Loucy (cell line): ENCODE measurements at regions not wholly inside any gene's neighbourhood (a gene's known extent, or its start where the extent isn't known, plus 50 kb on each side); places are given as distances from the start of the nearest gene placed in this dataset.

Experiments used
- H2AFZ ChIP-seq: fragments of 200-600 bp; sonication (generic); 2 replicates; pipeline ENCODE4 v1.6.0; 2016; ENCODE audit warnings: antibody characterized with exemption, mild to moderate bottlenecking, low read length, moderate library complexity
- H3F3A ChIP-seq: fragments of 200-600 bp; 2 replicates; pipeline ENCODE4 v1.6.0; 2016; ENCODE audit warnings: antibody characterized with exemption, low read depth, mild to moderate bottlenecking
- H3K27me3 ChIP-seq: fragments of 200-600 bp; sonication (generic); 2 replicates; pipeline ENCODE4 v1.6.1; 2014; ENCODE audit warnings: low read length, mild to moderate bottlenecking; ENCODE audit not compliant: insufficient read depth, poor library complexity, severe bottlenecking
- H3K36me3 ChIP-seq: fragments of 200-600 bp; sonication (generic); 2 replicates; pipeline ENCODE4 v1.6.1; 2016; ENCODE audit warnings: low read length; ENCODE audit not compliant: insufficient read depth
- H3K4me1 ChIP-seq: fragments of 200-600 bp; sonication (generic); 2 replicates; pipeline ENCODE4 v1.5.1; 2014; ENCODE audit warnings: low read length, mild to moderate bottlenecking; ENCODE audit not compliant: insufficient read depth, poor library complexity, severe bottlenecking
- H3K4me2 ChIP-seq: fragments of 200-600 bp; sonication (generic); 2 replicates; pipeline ENCODE4 v1.6.0; 2014; ENCODE audit warnings: antibody characterized with exemption, low read length, low read depth, mild to moderate bottlenecking; ENCODE audit not compliant: poor library complexity, severe bottlenecking
- H3K4me3 ChIP-seq: fragments of 200-600 bp; sonication (generic); 2 replicates; pipeline ENCODE4 v1.5.1; 2014; ENCODE audit warnings: low read length, mild to moderate bottlenecking, mixed read lengths; ENCODE audit not compliant: poor library complexity, severe bottlenecking
- H3K79me2 ChIP-seq: fragments of 200-600 bp; sonication (generic); 2 replicates; pipeline ENCODE4 v1.6.1; 2014; ENCODE audit warnings: low read length; ENCODE audit not compliant: insufficient read depth
- H3K9ac ChIP-seq: fragments of 200-600 bp; sonication (generic); 2 replicates; pipeline ENCODE4 v1.6.0; 2014; ENCODE audit warnings: mild to moderate bottlenecking, low read depth, low read length, moderate library complexity; ENCODE audit not compliant: poor library complexity, severe bottlenecking
- H3K9me2 ChIP-seq: fragments of 200-600 bp; sonication (generic); replicated peaks from 2 replicates; pipeline ENCODE4 v1.6.1; 2016; ENCODE audit warnings: low read depth, low read length, mixed read lengths
- H3K9me3 ChIP-seq: fragments of 200-600 bp; sonication (generic); 2 replicates; pipeline ENCODE4 v1.6.1; 2014; ENCODE audit warnings: mild to moderate bottlenecking, antibody characterized with exemption, low read length, low read depth; ENCODE audit not compliant: insufficient read depth
- H4K20me1 ChIP-seq: fragments of 200-600 bp; sonication (generic); 2 replicates; pipeline ENCODE4 v1.6.0; 2014; ENCODE audit warnings: antibody characterized with exemption, low read length, mild to moderate bottlenecking; ENCODE audit not compliant: insufficient read depth, poor library complexity, severe bottlenecking
- CTCF ChIP-seq: fragments of 200-600 bp; sonication (generic); conservative IDR thresholded peaks from 2 replicates; pipeline ENCODE4 v1.5.1; 2014; ENCODE audit warnings: mild to moderate bottlenecking, antibody characterized with exemption, low read length
- EZH2phosphoT487 ChIP-seq: fragments of 200-600 bp; IDR thresholded peaks from 2 replicates; pipeline ENCODE4 v1.6.1; 2018; ENCODE audit warnings: antibody characterized with exemption, mild to moderate bottlenecking, moderate library complexity, borderline replicate concordance

GRCh38 chr1:200351425-200351824 is 58.4 kb downstream of the ZNF281 start:
- peak overlapping the region; percentile 25 for H3K9ac ChIP-seq

GRCh38 chr1:200346700-200347099 is 63.1 kb downstream of the ZNF281 start:
- no peak for TF ChIP-seq EZH2phosphoT487
- TF ChIP-seq CTCF: no peak
- Histone ChIP-seq H4K20me1 (no peaks in the 10 kb centered on the region), H3K9ac (no peak overlapping the region)

More at GRCh38 chr1:200351425-200351824, 58.4 kb downstream of the ZNF281 start:
- peak overlapping the region; percentile 57 for H3K4me3 ChIP-seq
- H3K36me3 ChIP-seq: no peaks in the 10 kb centered on the region
- no peaks in the 10 kb centered on the region for H4K20me1 ChIP-seq
- H3K79me2 ChIP-seq: no peaks in the 10 kb centered on the region
- peak overlapping the region; percentile 59 for H3K4me2 ChIP-seq
- TF ChIP-seq EZH2phosphoT487 (no peak), CTCF (no peak)
- no peaks in the 10 kb centered on the region for H3K9me3 ChIP-seq
- H3K27me3 ChIP-seq: no peaks in the 10 kb centered on the region
- H2AFZ ChIP-seq: peak overlapping the region; percentile 81
- no peaks in the 10 kb centered on the region for H3F3A ChIP-seq
- no peaks in the 10 kb centered on the region for H3K9me2 ChIP-seq
- H3K4me1 ChIP-seq: peaks cover 32% of the 10 kb centered on the region

GRCh38 chr1:200345520-200345919 is 64.3 kb downstream of the ZNF281 start:
- Histone ChIP-seq H3K79me2 (no peaks in the 10 kb centered on the region), H3K9me3 (no peaks in the 10 kb centered on the region), H3K9me2 (no peaks in the 10 kb centered on the region), H3F3A (no peaks in the 10 kb centered on the region), H4K20me1 (no peaks in the 10 kb centered on the region), H3K9ac (no peak overlapping the region), H3K27me3 (no peaks in the 10 kb centered on the region), H3K4me1 (peaks cover 7% of the 10 kb centered on the region), H2AFZ (no peak overlapping the region), H3K36me3 (no peaks in the 10 kb centered on the region), H3K4me3 (no peak overlapping the region), H3K4me2 (no peak overlapping the region)
- TF ChIP-seq CTCF: no peak
- TF ChIP-seq EZH2phosphoT487: no peak

More at GRCh38 chr1:200346700-200347099, 63.1 kb downstream of the ZNF281 start:
- Histone ChIP-seq H3K9me2 (no peaks in the 10 kb centered on the region), H3K36me3 (no peaks in the 10 kb centered on the region), H3K79me2 (no peaks in the 10 kb centered on the region), H3K9me3 (no peaks in the 10 kb centered on the region), H2AFZ (no peak overlapping the region), H3F3A (no peaks in the 10 kb centered on the region), H3K4me2 (no peak overlapping the region), H3K4me3 (no peak overlapping the region), H3K27me3 (no peaks in the 10 kb centered on the region), H3K4me1 (peaks cover 6% of the 10 kb centered on the region)
